ENCODE measurements at regions not wholly inside any gene's neighbourhood (a gene's known extent, or its start where the extent isn't known, plus 50 kb on each side); places are given as distances from the start of the nearest gene placed in this dataset.
A peak's percentile ranks its signal among the peaks of the same experiment; 100 is the strongest.
"Not testable (repeated sequence)": the region's sequence is repeated elsewhere in the genome, so short reads cannot be mapped to it uniquely, and the experiment has no call there.

DNA sequence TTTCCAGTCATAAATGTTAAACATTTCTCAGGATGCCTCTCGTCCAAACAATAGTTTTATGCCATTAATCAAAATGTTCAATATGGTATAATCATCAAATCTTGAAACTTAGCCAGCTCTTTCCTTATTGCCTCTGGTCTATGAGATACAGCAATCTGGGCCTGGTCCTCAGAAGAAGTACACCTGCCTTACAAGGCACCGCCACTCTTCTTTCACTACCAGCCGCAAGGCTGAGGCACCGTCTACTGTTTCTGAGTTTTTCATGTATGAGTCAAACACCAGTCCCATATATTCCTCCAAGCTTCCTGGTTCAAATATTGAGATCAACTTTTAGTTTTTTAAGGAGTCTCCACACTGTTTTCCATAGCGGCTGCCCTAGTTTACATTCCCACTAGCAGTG lies 600.6 kb upstream of the FAT3 start:
- no peak for DNase-seq

DNA sequence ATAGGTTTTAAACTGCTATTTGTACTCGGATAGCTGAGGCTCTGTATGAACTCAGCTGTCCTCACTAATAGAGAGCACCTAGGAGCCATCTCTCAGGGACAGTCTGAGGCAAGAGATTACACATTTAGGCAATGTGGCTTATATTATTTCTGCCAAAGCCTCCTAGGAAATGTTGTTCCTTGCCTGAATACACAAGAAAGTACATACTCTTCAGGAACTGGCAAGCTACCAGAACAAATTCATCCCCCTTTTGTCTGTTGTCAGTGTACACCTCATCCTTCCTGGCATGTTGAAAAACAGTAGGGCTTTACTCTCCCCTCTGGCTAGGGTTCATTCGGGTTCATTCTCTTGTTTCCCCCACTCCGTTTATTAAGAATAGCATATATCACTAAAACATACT lies 615.9 kb upstream of the FAT3 start:
- no peak for DNase-seq

DNA sequence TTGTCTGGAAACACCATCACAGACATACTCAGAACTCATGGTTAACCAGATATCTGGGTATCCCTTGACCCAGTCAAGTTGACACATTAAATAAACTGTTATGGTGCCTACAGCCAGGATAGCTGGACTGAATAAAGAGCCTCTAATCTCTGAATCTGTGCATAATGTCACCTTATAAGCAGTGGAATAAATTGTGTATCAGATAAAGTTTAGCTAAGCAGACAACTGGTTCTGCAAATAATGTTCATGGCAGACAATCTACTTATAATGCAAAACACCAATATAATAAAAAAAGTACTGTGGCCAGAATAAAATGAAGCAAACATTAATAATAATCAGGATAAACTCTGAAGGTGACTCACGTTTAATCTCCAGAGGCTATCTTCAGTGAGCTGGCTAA lies 628.5 kb upstream of the FAT3 start:
- no peak for DNase-seq

DNA sequence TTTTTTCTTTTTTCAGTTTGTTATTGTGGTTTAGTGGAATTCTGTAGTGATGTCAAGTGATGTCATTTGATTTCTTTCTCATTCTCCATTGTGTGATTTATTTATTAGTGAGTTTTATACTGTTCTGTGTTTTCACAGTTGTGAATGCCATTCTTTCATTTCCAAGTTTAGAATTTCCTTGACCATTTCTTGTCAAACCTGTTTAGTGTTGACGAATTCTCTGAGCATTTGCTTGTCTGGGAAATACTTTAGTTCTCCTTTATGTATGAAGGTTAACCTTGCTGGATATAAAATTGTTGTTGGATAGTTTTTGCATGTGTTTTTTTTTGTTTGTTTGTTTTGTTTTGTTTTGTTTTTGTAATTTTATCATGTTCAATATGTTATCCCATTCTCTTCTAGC lies 633.6 kb upstream of the FAT3 start:
- DNase-seq, result no peak

DNA sequence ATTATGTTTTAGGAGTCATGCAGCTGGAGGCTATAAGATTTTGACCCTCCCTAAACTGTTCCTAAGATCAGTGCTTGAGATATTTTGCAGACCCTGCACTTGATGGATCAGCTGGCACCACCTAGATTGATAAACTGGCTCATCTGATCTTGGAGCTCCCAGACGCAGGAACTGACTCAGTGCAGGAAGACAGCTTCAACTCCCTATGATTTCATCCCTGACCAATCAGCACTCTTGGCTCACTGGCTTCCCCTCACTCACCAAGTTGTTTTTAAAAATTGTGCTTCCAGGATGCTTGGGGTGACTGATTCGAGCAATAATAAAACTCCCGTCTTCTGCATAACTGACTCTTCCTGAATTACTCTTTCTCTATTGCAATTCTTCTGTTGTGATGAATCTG lies 637.5 kb upstream of the FAT3 start:
- no peak for DNase-seq

DNA sequence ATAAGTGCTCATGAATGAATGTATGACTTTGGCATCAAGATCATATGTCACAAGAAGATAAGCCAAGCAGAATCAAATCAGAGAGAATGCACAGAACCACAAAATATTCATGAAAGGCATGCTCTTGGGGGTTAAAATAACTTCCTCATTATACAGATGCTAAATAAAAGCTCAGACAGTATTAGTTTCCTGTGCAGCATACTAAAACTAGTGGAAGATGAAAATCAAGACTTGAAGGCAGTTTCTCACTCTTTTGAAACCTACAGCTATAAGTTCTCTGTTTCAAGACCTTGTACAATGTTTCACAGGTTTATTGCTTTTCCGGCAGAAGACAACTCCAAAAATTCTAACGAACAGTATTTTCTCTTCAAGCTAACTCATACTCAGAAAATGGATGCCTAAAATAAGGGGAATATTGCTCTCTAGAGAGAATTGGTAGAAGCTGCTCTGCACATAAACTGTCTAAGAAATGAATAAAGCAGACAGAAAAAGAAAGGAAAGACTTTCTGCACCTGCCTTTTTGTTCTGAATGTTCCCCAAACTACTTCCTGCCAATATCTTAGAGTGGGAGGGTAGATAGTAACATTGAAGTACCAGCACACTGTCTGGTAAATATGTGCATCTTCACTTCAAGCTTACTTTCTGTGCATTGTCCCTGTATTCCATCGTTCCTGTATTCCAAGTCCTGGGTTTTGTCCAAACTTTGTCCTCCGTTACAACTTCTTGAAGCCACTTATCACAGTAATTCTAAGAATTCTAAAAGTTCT lies 639.4 kb upstream of the FAT3 start:
- no peak for DNase-seq

DNA sequence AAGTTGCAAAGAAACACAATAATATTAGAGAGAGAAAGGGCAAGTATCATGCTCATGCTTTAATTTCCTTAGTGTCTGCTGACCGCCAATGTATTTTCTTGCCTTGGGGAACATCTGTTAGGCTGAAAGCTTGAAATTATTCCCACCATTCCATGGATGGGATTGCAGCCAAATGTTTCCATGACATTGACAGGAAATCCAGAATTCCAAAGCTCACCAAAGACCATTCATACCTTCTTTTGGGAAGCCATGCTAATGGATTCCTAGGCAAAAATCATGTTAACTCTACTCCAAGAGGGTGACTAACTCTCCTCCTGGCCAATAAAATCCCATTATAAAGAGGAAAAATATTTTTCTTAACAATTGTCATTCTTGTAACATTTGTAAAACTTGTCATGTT lies 661.4 kb upstream of the FAT3 start:
- no peak for DNase-seq

DNA sequence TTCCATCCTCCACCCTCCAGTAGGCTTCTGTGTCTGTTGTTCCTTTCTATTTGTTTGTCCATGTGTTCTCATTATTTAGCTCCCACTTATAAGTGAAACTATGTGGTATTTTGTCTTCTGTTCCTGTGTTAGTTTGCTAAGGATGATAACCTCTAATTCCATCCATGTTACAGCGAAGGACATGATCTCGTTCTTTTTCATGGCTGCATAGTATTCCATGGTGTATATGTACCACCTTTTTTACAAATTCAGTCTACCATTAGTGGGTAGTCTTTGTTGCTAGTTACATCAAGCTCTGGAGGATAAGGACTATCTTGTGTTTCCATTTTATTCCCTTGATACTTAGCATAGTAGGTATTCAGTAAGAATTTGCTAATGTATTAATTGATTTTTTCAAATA lies 664.2 kb upstream of the FAT3 start:
- no peak for DNase-seq

DNA sequence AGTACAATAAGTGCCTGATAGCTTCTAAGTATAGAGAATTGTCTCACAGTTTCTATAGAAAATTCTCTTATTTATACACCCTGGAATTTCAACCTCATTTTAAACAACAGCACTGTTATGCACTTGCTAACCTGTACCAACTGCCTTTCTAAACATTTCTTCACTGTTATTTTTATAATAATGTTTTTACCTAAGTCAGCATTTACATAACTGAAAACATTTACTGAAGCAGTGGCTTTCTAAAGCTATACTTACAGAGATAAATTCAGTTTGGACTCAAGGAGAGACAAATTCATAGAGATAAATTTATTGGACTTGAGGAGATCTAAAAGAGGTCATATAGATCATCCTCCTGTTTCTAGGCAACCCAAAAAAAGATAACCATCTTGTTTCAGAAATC lies 686.6 kb upstream of the FAT3 start:
- no peak for DNase-seq

DNA sequence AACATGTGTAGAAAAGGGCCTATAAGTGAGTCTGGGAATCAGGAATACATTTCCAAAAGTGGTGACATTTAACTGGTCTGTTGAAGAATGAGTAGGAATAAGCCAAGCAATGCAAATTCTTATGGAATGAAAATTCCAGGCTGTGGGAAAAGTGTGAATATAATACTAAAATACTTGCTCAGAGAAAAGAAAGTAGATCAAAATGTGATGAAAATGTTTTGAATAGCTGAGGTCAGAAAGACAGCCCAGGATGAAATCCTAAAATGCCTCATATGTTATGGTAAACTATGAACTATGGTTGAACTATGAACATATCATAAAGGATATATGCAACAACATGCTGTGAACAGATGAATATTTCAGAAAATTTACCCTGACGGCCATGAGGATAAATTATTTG lies 688.3 kb upstream of the FAT3 start:
- no peak for DNase-seq

DNA sequence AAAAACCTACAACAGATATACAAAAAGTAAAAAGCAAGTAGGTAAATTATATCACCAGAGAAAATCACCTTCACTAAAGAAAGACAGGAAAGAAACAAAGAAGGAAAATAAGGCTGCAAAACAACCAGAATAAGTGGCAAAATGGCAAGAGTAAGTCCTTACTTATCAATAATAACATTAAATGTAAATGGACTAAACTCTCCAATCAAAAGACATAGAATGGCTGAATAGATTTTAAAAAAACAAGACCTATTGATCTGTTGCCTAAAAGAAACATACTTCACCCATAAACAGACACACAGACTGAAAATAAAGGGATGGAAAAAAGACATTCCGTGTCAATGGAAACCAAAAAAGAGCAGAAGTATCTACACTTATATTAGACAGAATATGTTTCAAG lies 695.7 kb upstream of the FAT3 start:
- DNase-seq, result no peak

DNA sequence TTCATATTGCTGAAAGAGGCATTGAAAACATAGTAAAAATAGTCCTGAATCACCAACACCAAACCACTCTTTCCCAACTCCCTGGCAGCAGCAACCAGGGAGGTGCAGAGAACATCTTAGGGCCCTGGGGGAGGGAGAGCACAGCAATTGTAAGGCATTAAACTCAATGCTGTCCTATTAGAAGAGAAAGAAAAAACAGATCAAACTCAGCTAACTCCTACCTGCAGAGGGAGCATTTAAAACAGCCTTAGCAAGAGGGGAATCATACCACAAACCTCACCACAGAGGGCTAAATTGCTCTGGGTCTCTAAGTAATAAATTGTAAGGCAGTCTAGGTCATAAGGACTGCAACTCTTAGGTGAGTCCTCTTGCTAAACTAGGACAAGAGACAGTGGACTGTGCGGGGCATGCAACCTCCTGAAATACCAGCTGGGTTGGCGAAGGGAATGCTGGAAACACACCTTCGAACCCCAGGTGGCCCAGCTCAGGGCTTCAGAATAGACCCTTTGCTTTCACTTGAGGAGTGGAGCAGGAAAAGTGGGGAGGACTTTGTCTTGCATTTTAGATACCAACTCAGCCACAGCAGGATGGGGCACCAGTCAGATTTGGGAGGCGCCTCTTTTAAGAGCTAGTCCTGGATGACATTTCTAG lies 697.1 kb upstream of the FAT3 start:
- no peak for DNase-seq

DNA sequence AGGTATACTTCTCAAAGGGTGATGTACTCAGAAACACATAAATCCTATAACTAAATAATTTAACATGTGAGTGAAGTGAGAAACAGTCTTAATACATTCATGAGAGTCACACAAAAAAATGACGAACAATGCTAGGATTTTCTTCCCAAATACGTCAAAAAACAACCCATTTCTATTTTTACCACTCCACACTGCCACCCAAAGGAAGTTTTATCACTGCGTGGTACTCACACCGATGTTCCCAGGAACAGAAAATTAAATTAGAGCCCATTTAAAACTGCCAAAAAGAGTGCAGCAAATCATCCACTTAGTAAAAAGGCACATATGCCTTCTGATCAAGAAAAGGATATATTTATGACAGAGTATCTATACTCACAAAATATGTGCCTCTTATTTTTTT lies 710.9 kb upstream of the FAT3 start:
- no peak for DNase-seq

DNA sequence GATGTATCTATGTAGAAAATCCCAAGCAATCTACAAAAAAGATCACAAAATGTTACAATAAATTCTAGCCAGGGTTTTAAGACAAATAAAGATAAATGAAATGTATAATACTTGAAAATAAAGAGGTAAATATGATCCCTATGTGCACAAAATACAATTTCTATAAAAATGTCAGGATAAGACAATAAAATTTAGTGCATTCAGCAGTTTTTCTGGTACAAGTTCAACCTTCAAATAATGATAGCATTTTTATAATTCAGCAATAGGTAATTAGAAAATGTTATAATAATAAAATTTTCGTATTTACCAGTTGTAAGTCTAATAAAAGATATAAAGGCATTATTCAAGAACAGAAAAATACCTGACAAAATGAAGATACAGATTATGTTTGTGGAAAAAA lies 726.8 kb upstream of the FAT3 start:
- no peak for DNase-seq

DNA sequence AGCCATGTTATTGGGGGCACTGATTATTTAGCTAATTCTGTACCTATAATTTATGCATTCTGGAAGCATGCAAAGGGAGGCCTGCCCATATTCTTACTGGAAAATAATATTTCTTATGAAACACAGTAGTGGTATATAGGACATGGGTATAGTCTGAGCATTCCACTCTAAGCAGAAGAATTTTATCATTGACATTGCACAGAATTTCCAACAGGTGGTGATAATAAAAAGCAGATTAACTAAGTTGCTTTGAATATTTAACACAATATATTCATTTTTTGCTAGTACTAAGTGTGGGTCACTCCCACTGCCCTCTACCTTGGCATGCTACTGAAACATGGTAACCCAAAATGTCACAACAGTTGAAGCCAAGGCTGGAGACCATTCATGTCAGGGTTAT lies 728.8 kb upstream of the FAT3 start:
- no peak for DNase-seq

DNA sequence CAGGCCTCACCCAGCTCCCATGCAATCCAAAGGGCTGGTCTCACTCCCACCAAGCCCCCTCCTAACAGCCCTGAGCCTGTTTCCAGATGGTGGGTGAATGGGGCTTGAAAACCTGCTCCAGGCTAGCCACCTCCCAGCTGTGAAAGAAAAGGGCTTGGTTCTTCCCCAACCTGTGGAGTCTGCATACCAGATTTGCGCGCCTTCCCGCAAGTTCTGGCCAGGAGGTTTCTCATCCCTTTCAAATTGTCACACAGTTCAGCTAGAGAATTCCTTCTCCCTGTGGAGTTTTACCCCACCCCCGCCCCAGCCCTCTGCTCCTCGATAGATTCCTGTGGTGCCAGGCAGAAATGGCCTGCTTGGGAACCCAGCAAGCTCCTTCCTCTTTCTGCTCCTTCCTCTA lies 734.6 kb upstream of the FAT3 start:
- DNase-seq, result no peak

DNA sequence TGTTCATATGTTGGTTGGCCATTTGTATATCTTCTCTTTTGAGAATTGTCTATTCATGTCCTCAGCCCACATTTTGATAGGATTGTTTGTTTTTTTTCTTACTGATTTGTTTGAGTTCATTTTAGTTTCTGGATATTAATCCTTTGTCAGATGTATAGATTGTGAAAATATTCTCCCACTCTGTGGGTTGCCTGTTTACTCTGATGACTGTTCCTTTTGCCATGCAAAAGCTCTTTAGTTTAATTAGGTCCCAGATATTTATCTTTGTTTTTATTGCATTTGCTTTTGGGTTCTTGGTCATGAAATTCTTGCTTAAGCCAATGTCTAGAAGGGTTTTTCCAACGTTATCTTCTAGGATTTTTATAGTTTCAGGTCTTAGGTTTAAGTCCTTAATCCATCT lies 740.7 kb upstream of the FAT3 start:
- DNase-seq, result peak; percentile 4

DNA sequence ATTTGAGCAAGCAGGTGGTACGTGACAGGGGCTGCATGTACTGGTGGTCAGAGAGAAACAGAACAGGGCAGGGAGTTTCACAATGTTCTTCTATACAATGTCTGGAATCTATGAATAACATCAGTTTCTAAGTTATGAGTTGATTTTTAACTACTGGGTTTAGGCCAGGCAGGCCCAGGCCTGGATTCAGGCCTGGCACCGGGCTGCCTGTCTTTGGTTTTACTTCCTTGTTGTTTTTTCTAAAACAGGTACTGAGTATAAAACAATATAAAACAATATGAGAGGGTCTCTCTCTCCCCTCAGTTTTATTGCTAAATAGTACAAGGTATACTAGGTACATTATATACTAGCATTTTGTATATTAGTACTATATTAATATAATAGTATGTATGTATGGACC lies 742.7 kb upstream of the FAT3 start:
- DNase-seq, result not testable (repeated sequence)

DNA sequence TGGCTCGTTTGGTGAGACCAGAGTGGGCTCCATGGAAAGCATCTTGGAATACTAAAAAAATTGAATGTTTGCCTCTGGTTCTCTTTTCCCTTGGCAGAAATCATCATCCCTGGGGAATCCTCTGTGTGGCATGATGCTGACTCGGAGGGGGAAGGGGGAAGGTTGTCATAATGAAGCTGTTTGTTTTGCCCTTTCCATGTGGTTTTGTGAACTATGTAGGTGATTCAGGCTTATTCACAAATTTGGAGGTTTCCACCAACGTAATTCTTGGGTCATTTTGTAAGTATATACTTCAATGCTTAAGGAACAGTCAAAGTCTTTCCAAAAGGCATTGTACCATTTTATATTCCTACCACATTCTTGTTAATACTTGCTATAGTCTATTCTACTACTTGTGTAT lies 754.0 kb upstream of the FAT3 start:
- DNase-seq, result no peak

DNA sequence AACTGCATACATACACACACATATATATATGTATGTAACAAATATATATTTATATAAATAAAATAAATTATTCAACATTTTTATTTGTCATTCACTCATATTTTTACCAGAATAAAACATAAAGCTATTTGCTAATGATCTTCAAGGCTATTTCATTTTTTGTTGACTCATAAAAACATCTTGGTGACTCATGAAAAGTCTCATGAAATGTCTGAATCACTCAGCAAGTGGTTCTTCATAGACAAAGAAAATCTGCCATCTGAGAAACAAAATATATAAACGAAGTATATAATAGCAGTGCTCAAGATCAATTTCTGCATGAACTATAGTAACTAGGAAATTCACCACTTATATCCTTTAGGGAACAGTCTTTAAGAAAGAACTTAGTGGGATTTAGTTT lies 764.8 kb upstream of the FAT3 start:
- DNase-seq, result no peak

DNA sequence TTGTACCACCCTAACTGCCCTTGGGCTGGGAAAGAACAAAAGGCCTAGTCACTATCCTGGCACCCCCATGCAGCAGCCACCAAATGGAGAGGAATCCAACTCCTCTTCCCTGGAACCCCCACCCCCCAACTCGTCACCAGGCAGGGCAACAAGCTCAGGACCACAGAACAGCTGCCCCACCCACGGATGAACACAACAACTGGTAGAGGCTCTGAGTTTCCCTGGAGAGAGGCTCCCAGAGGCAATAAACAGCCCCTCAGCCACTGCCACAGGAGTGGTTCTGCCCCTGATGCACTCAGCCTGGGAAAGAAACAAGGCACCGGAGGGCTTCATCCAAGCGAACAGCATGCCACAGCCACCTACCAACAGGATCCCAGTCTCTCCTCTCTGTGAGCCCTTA lies 778.4 kb upstream of the FAT3 start:
- no peak for DNase-seq

DNA sequence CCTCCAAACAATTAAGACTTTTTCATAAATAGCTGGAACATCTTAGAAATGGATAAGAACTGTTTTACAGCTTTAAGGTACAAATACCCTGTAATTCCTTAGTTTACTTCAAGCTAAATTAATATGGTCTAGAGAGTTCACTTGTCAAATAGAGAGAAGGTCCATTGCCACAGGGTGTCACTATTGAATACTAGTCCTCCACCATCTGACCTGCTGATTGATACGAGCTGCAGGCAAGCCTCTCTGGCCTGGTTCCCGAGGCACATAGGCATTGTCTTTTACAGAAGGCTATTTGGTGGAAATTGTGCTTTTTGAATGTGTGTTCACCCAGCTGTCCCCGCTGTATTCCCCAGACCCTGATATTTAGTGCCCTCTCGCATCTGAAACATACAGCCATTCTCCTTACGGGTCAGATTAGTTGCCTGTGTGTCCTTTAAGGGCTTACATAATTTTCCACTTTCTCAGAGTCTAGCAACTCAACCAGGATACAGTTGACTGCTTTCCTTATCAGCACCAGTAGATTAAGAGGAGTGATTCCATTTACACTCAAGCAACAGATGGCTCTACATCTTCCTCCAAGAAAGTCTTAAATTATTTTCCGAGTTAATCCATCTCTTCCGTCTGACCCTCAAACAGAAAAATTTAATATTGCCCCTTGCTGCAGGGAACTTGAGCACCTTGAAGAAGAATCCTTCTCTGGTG lies 788.8 kb upstream of the FAT3 start:
- no peak for DNase-seq

DNA sequence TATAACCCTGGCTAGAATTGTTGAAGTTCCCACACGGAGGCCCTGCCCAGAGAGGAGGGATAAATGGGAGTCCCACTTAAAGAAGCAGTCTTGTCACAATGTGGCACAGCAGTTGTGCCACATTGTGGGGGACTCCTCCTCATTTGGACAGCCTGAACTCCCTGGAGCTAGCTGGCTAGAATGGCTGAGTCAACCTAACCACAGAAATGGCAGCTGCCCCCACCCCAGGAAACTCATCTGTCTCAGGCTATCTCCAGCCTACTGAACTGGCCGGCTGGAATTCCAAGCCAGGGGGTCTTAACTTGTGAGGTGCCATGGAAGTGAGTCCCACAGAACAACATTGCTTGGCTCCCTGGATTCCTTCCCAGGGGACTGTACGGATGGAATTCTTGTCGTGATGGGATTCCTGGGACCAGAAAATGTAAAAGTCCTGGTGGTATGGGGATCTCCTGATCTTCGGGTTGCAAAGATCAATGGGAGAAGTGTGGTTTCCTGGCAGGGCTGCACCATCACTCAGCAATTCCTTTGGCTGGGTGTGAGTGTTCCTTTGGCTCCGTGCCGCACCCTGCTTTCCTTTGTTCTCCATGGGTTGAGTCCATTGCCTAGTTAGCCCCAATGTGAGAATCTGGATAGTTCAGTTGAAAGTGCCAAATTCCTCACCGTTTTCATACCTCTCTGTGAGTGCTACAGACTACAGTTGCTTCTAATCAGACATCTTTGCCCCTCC lies 791.2 kb upstream of the FAT3 start:
- DNase-seq, result no peak

DNA sequence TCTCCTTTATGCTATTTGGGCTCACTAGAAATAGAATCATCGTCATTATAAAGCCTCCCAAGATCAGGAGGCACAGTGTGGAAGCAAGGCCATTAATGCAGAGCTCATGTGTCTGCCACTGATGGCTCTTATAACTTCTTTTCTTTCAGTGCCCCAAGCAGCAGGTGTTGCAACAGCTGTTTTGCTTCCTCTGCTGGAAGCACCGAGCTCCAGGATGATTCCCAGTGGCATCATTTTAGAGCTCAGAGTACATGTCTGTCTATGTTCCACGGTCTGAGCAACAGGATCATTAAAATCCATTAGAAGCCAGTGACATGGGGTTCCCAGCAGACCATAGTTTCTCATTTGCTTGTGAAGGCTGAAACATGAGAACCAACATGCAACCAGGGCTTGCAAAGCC lies 803.0 kb upstream of the FAT3 start:
- DNase-seq, result no peak
